Astrocyte (in vitro differentiated cells and primary cell): ENCODE measurements at regions not wholly inside any gene's neighbourhood (a gene's known extent, or its start where the extent isn't known, plus 50 kb on each side); places are given as distances from the start of the nearest gene placed in this dataset.
A peak's percentile ranks its signal among the peaks of the same experiment; 100 is the strongest.

Experiments used
- DNase-seq: peaks from one replicate; pipeline ENCODE4 v3.0.0-alpha.2; 2010; ENCODE audit warnings: low read depth
- FAIRE-seq: peaks from 2 replicates; lab custom pipeline; 2011; peaks lifted over from hg19 to GRCh38; lab: Jason Lieb, UNC
- H2AFZ ChIP-seq: 2 replicates; pipeline ENCODE4 v1.6.0; 2012; ENCODE audit warnings: low read depth, low read length, inconsistent platforms
- H3K27ac ChIP-seq: 2 replicates; pipeline ENCODE4 v1.5.1; 2011; ENCODE audit warnings: low read depth, low read length, inconsistent platforms
- H3K27me3 ChIP-seq: 2 replicates; pipeline ENCODE4 v1.6.0; 2011; ENCODE audit warnings: low read length, inconsistent platforms; ENCODE audit not compliant: insufficient read depth
- H3K36me3 ChIP-seq: 2 replicates; pipeline ENCODE4 v1.5.1; 2011; ENCODE audit warnings: low read length, inconsistent platforms; ENCODE audit not compliant: insufficient read depth
- H3K4me1 ChIP-seq: 2 replicates; pipeline ENCODE4 v1.5.1; 2011; ENCODE audit warnings: low read length, inconsistent platforms; ENCODE audit not compliant: insufficient read depth
- H3K4me2 ChIP-seq: 2 replicates; pipeline ENCODE4 v1.6.0; 2012; ENCODE audit warnings: low read length, inconsistent platforms
- H3K4me3 ChIP-seq: 2 replicates; pipeline ENCODE4 v1.5.1; 2011; ENCODE audit warnings: low read depth, mild to moderate bottlenecking, low read length, inconsistent platforms; ENCODE audit not compliant: insufficient read depth
- H3K79me2 ChIP-seq: 2 replicates; pipeline ENCODE4 v1.6.0; 2012; ENCODE audit warnings: mild to moderate bottlenecking, low read length, inconsistent platforms; ENCODE audit not compliant: insufficient read depth
- H3K9ac ChIP-seq: 2 replicates; pipeline ENCODE4 v1.6.0; 2012; ENCODE audit warnings: mild to moderate bottlenecking, low read length, inconsistent platforms
- H3K9me3 ChIP-seq: 2 replicates; pipeline ENCODE4 v1.5.1; 2012; ENCODE audit warnings: low read depth, mild to moderate bottlenecking, low read length, inconsistent platforms; ENCODE audit not compliant: insufficient read depth
- H4K20me1 ChIP-seq: 2 replicates; pipeline ENCODE4 v1.6.0; 2012; ENCODE audit warnings: low read length, inconsistent platforms; ENCODE audit not compliant: insufficient read depth
- H3K27ac Mint-ChIP-seq: one replicate; pipeline ENCODE4 v1.8.0; 2021; ENCODE audit warnings: mild to moderate bottlenecking, mixed read lengths; ENCODE audit not compliant: unreplicated experiment
- H3K27me3 Mint-ChIP-seq: one replicate; pipeline ENCODE4 v1.8.0; 2021; ENCODE audit warnings: low read depth, mixed read lengths; ENCODE audit not compliant: unreplicated experiment
- H3K36me3 Mint-ChIP-seq: one replicate; pipeline ENCODE4 v1.8.0; 2021; ENCODE audit warnings: low read depth, mixed read lengths; ENCODE audit not compliant: unreplicated experiment
- H3K4me1 Mint-ChIP-seq: one replicate; pipeline ENCODE4 v1.8.0; 2021; ENCODE audit warnings: low read depth, mixed read lengths; ENCODE audit not compliant: unreplicated experiment
- H3K4me3 Mint-ChIP-seq: one replicate; pipeline ENCODE4 v1.8.0; 2021; ENCODE audit warnings: mild to moderate bottlenecking, moderate library complexity, mixed read lengths; ENCODE audit not compliant: unreplicated experiment
- H3K9me3 Mint-ChIP-seq: one replicate; pipeline ENCODE4 v1.8.0; 2021; ENCODE audit warnings: mild to moderate bottlenecking, mixed read lengths; ENCODE audit not compliant: unreplicated experiment
- EZH2 ChIP-seq: IDR thresholded peaks from 2 replicates; pipeline ENCODE4 v1.6.1; 2012; ENCODE audit warnings: mild to moderate bottlenecking, low read length, inconsistent platforms; ENCODE audit not compliant: insufficient read depth
- TF ChIP-seq, protein P1 (sequence below): IDR thresholded peaks from 2 replicates; pipeline ENCODE4 v1.5.1; 2011; ENCODE audit warnings: low read depth, mild to moderate bottlenecking, inconsistent platforms, low read length, moderate library complexity; ENCODE audit not compliant: insufficient read depth

DNA sequence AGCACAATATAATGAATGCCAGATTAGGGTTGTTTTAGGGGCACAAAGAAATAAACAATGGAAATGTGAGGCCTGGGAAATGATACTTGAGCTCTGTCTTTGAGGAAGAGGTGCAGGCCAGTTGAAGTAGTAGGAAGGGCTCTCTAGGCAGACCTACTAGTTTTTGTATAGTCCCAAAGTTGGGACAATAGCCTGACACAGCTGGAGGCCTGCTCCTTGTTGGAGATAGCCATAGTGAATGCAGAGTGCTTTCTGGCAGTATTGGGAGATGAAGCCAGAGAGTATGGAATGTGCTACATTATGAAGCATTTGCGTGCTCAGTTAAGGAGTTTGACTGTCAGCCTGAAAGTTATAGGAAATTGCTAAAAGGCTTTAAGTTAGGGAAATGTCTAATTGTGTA, 251.2 kb upstream of the ZPLD1 start:
- no peak for TF ChIP-seq EZH2
- TF ChIP-seq, protein P1, sequence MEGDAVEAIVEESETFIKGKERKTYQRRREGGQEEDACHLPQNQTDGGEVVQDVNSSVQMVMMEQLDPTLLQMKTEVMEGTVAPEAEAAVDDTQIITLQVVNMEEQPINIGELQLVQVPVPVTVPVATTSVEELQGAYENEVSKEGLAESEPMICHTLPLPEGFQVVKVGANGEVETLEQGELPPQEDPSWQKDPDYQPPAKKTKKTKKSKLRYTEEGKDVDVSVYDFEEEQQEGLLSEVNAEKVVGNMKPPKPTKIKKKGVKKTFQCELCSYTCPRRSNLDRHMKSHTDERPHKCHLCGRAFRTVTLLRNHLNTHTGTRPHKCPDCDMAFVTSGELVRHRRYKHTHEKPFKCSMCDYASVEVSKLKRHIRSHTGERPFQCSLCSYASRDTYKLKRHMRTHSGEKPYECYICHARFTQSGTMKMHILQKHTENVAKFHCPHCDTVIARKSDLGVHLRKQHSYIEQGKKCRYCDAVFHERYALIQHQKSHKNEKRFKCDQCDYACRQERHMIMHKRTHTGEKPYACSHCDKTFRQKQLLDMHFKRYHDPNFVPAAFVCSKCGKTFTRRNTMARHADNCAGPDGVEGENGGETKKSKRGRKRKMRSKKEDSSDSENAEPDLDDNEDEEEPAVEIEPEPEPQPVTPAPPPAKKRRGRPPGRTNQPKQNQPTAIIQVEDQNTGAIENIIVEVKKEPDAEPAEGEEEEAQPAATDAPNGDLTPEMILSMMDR: no peak
- Mint-ChIP-seq H3K4me3 (no peak overlapping the region), H3K27ac (no peak overlapping the region), H3K36me3 (no peaks in the 10 kb centered on the region), H3K27me3 (no peaks in the 10 kb centered on the region), H3K9me3 (peaks cover 1% of the 10 kb centered on the region), H3K4me1 (peaks cover 9% of the 10 kb centered on the region)
- Histone ChIP-seq H3K27me3 (no peaks in the 10 kb centered on the region), H3K9me3 (no peaks in the 10 kb centered on the region), H3K9ac (no peak overlapping the region), H3K36me3 (no peaks in the 10 kb centered on the region), H2AFZ (no peak overlapping the region), H3K4me2 (no peak overlapping the region), H3K79me2 (no peaks in the 10 kb centered on the region), H3K4me1 (peaks cover 37% of the 10 kb centered on the region), H3K4me3 (no peak overlapping the region), H4K20me1 (no peaks in the 10 kb centered on the region), H3K27ac (no peak overlapping the region)
- FAIRE-seq (no peak), DNase-seq (no peak)

DNA sequence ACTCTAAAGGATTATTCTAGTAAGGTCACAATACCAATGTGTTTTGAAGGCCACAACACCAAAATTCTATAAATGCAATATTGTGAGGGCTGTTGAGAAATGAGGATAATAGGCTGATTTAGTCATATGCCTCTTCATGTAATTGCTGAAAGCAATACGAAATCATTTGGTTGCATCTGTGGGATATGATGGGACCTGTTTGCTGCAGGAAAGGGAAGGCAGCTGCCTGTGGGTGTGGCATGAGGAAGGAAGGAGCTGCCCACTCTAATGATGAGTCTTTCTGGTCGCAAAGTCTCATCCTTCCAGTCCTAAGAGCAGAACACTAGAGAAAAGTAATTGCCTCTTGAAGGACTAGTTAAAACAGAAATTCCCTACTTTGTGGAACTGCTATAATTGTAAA, 245.3 kb upstream of the ZPLD1 start:
- H3K36me3 ChIP-seq: no peaks in the 10 kb centered on the region
- no peak overlapping the region for H3K4me3 ChIP-seq
- H3K4me1 ChIP-seq: peaks cover 4% of the 10 kb centered on the region
- DNase-seq (no peak), FAIRE-seq (no peak)
- peak overlapping the region; percentile 21 for H3K4me2 ChIP-seq
- H3K4me3 Mint-ChIP-seq: no peak overlapping the region
- H3K36me3 Mint-ChIP-seq: no peaks in the 10 kb centered on the region
- peaks cover 2% of the 10 kb centered on the region for H3K4me1 Mint-ChIP-seq
- H2AFZ ChIP-seq: no peak overlapping the region
- no peaks in the 10 kb centered on the region for H3K27me3 ChIP-seq
- no peak overlapping the region for H3K9ac ChIP-seq
- H3K79me2 ChIP-seq: no peaks in the 10 kb centered on the region
- no peaks in the 10 kb centered on the region for H3K9me3 ChIP-seq
- H3K27me3 Mint-ChIP-seq: no peaks in the 10 kb centered on the region
- peaks cover 1% of the 10 kb centered on the region for H3K9me3 Mint-ChIP-seq
- TF ChIP-seq, protein P1: no peak
- TF ChIP-seq EZH2: no peak
- H4K20me1 ChIP-seq: no peaks in the 10 kb centered on the region
- no peak overlapping the region for H3K27ac ChIP-seq
- H3K27ac Mint-ChIP-seq: no peak overlapping the region

DNA sequence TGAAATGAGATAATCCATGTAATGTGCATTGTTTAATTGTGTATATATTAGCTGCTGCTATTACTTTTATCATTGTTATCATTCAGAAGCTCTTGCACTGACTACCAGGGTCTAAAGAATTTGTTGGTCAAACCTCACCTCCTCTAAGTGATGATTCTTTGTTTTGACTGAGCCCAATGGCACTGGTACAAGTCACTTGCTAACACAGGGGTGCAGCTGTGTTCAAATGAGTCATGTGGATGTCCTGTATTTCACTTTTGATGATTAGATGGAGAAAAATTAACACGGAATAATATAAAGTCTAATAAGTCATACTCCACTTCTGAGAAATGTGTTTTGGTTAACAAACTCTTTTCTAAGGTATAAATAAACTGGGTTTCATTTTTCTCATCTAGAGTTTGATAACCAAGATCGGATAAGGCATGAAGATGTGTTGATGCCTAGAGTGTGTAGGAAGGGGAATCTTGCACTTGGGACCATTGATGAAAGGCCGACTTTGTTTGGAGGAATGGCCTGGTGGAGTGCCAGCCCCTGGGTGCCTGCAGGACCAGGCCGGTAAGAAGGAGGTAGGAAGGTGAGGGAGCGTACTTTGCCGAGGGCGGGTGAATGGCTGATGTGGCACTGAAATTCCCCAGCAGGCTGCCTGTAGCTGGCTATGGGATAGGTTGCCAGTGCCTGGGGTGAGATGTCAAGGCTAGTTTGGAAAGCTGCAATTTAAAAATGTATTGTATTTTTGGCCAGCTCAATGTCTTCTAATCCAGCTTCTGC, 244.7 kb upstream of the ZPLD1 start:
- no peak overlapping the region for H3K9ac ChIP-seq
- H3K27ac Mint-ChIP-seq: no peak overlapping the region
- FAIRE-seq: no peak

More for the DNA sequence above, 244.7 kb upstream of the ZPLD1 start:
- no peak overlapping the region for H3K4me3 Mint-ChIP-seq
- Histone ChIP-seq H3K4me1 (peaks cover 4% of the 10 kb centered on the region), H3K27me3 (no peaks in the 10 kb centered on the region), H3K79me2 (no peaks in the 10 kb centered on the region), H4K20me1 (no peaks in the 10 kb centered on the region), H3K27ac (peak overlapping the region; percentile 44), H2AFZ (no peak overlapping the region), H3K9me3 (no peaks in the 10 kb centered on the region), H3K4me3 (no peak overlapping the region), H3K36me3 (no peaks in the 10 kb centered on the region), H3K4me2 (peak overlapping the region; percentile 21)
- peak; percentile 75 for DNase-seq
- TF ChIP-seq EZH2: no peak
- TF ChIP-seq, protein P1: no peak
- no peaks in the 10 kb centered on the region for H3K27me3 Mint-ChIP-seq
- H3K36me3 Mint-ChIP-seq: no peaks in the 10 kb centered on the region
- H3K4me1 Mint-ChIP-seq: peaks cover 3% of the 10 kb centered on the region
- H3K9me3 Mint-ChIP-seq: peaks cover 1% of the 10 kb centered on the region
